HL-60 (cell line): ENCODE measurements at regions not wholly inside any gene's neighbourhood (a gene's known extent, or its start where the extent isn't known, plus 50 kb on each side); places are given as distances from the start of the nearest gene placed in this dataset.

Source experiments
- DNase-seq, 2 experiments: peaks; one replicate each; pipeline ENCODE4 v3.0.0-alpha.2; 2010 to 2020; ENCODE audit warnings: low read depth in 1 of 2, low spot score in 1 of 2
- H3K27ac ChIP-seq: fragments of 250-450 bp; sonication (Bioruptor Pico); replicated peaks from 2 replicates; pipeline ENCODE4 v1.5.1; 2020; ENCODE audit warnings: mild to moderate bottlenecking, moderate library complexity
- H3K27me3 ChIP-seq: fragments of 250-450 bp; sonication (Bioruptor Pico); 2 replicates; pipeline ENCODE4 v1.5.1; 2021; ENCODE audit warnings: mild to moderate bottlenecking, moderate library complexity; ENCODE audit not compliant: insufficient read depth, poor library complexity, severe bottlenecking
- H3K4me3 ChIP-seq: replicated peaks from 2 replicates; pipeline ENCODE4 v1.5.1; 2011; ENCODE audit warnings: mild to moderate bottlenecking, control low read depth, low read length; ENCODE audit not compliant: insufficient read depth
- CTCF ChIP-seq: IDR thresholded peaks from one replicate; pipeline ENCODE4 v1.5.1; 2011; ENCODE audit warnings: low read length, control low read depth, inconsistent platforms; ENCODE audit not compliant: insufficient read depth
- GABPA ChIP-seq: IDR thresholded peaks from 2 replicates; pipeline ENCODE4 v1.6.1; 2012; ENCODE audit warnings: low read depth
- POLR2AphosphoS5 ChIP-seq: IDR thresholded peaks from 2 replicates; pipeline ENCODE4 v1.6.1; 2012; ENCODE audit warnings: low read depth
- SPI1 ChIP-seq: IDR thresholded peaks from 2 replicates; pipeline ENCODE4 v1.6.1; 2012; ENCODE audit warnings: low read depth, mild to moderate bottlenecking, borderline replicate concordance
- TF ChIP-seq, protein P1 (sequence below): IDR thresholded peaks from 2 replicates; pipeline ENCODE4 v1.6.1; 2012; ENCODE audit warnings: low read depth; ENCODE audit not compliant: insufficient replicate concordance

- Histone ChIP-seq H3K27ac (no peak overlapping the region), H3K4me3 (no peak overlapping the region), H3K27me3 (no peaks in the 10 kb centered on the region)
- TF ChIP-seq CTCF: no peak
- no peak for TF ChIP-seq POLR2AphosphoS5
- no peak for TF ChIP-seq SPI1
- no peak for DNase-seq
Observed at GRCh38 chr1:66468722-66469121, 65.2 kb upstream of the SGIP1 start.

DNA sequence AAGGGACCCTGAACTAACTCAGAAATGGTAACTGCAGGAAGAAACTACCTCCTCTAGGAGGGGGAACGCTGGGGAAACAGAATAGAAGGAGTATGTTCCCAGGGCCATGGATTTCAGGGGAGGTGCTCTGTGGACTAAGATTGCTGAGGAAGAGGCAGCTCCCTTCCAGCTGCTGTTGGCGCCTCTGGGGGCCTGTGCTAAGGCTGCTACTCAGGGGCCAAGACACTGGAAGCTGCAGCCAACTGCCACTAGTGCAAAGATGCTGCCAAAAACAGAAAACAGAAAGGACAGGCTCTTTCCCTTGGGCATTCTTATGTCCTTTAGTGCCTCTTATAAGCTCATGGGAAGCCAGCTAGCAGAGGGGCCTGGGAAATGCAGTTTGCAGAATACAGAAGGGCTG, 58.0 kb upstream of the SGIP1 start:
- DNase-seq: no peak
- TF ChIP-seq SPI1 (no peak), GABPA (no peak), POLR2AphosphoS5 (no peak), CTCF (no peak)
- TF ChIP-seq, protein P1, sequence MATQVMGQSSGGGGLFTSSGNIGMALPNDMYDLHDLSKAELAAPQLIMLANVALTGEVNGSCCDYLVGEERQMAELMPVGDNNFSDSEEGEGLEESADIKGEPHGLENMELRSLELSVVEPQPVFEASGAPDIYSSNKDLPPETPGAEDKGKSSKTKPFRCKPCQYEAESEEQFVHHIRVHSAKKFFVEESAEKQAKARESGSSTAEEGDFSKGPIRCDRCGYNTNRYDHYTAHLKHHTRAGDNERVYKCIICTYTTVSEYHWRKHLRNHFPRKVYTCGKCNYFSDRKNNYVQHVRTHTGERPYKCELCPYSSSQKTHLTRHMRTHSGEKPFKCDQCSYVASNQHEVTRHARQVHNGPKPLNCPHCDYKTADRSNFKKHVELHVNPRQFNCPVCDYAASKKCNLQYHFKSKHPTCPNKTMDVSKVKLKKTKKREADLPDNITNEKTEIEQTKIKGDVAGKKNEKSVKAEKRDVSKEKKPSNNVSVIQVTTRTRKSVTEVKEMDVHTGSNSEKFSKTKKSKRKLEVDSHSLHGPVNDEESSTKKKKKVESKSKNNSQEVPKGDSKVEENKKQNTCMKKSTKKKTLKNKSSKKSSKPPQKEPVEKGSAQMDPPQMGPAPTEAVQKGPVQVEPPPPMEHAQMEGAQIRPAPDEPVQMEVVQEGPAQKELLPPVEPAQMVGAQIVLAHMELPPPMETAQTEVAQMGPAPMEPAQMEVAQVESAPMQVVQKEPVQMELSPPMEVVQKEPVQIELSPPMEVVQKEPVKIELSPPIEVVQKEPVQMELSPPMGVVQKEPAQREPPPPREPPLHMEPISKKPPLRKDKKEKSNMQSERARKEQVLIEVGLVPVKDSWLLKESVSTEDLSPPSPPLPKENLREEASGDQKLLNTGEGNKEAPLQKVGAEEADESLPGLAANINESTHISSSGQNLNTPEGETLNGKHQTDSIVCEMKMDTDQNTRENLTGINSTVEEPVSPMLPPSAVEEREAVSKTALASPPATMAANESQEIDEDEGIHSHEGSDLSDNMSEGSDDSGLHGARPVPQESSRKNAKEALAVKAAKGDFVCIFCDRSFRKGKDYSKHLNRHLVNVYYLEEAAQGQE: no peak
- H3K4me3 ChIP-seq: no peak overlapping the region
- no peak overlapping the region for H3K27ac ChIP-seq
- no peaks in the 10 kb centered on the region for H3K27me3 ChIP-seq

DNA sequence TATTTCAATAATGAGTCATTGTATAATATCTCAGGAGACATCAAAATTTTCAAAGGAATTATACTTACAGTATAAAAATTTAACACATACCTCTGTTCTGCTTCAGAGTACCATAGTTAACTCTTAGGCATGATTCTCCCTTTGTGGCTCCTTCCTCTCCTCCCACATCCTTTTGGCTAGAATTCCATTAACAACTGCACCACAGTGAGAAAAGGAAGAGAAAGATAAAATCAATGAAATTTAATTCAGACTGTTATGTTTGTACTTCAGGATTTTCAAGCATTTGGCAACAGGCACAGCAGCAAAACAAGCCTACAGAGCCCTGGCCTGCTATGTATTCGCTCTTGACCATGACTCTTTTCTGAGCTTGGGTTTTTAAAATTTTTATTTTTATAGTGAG, 57.2 kb upstream of the SGIP1 start:
- Histone ChIP-seq H3K27me3 (no peaks in the 10 kb centered on the region), H3K27ac (no peak overlapping the region), H3K4me3 (no peak overlapping the region)
- no peak for DNase-seq
- TF ChIP-seq POLR2AphosphoS5 (no peak), SPI1 (no peak), GABPA (no peak), CTCF (no peak)
- TF ChIP-seq, protein P1: no peak

GRCh38 chr1:66478116-66478515, 55.8 kb upstream of the SGIP1 start:
- Histone ChIP-seq H3K27me3 (no peaks in the 10 kb centered on the region), H3K27ac (no peak overlapping the region), H3K4me3 (no peak overlapping the region)
- no peak for DNase-seq
- TF ChIP-seq, protein P1: no peak
- no peak for TF ChIP-seq GABPA
- TF ChIP-seq SPI1: no peak
- TF ChIP-seq CTCF: no peak
- TF ChIP-seq POLR2AphosphoS5: no peak
